Frontal cortex (tissue), 3 donors: ENCODE measurements at regions not wholly inside any gene's neighbourhood (a gene's known extent, or its start where the extent isn't known, plus 50 kb on each side); places are given as distances from the start of the nearest gene placed in this dataset.
A peak's percentile ranks its signal among the peaks of the same experiment; 100 is the strongest.
"Not testable (repeated sequence)": the region's sequence is repeated elsewhere in the genome, so short reads cannot be mapped to it uniquely, and the experiment has no call there.

Experiments used
- DNase-seq, 2 donors: peaks; one replicate each; pipeline ENCODE4 v3.0.0; 2012; ENCODE audit warnings: low spot score in 2 of 2
- FAIRE-seq: peaks from 2 replicates; lab custom pipeline; 2012; peaks lifted over from hg19 to GRCh38; lab: Jason Lieb, UNC
- donor health status: control.
- donor health status: control.
- donor health status: control.

DNA sequence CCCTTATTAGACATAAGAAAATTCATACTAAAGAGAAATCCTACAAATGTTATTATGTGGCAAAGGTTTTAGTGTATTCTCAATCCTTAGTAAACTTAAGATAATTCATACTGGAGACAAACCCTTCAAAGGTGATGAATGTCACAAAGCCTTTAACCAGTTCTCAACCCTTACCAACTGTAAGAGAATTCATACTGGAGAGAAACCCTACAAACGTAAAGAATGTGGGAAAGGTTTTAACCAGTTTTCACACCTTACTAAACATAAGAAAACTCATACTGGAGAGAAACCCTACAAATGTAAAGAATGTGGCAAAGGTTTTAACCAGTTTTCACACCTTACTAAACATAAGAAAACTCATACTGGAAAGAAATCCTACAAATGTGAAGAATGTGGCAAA is 93.2 kb downstream of the ZNF680 start:
- FAIRE-seq (no peak), DNase-seq (no peak)

DNA sequence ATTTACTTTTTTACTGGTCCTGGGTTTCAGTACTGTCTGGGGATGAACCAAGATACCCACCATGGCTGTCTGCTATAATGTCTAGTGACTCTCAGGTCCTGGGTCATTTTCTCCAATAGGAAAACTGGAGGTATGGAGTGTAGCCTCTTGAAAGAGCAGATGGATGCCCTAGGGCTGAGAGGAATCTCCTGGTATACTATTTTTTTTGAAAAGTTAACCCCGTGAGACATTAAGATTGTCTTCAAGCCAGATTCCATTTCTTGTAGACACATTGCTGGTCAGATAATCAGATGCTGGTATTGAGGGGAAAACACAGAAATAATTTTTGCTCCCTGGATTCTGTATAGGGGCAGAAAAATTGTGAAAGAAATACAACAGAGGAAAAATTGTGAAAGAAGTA is 97.3 kb downstream of the ZNF680 start:
- FAIRE-seq = no peak
- DNase-seq = no peak

- FAIRE-seq (no peak), DNase-seq (peak in 1 of 2 donors; percentile 20)
Measured at GRCh38 chr7:64463636-64464375, 99.1 kb downstream of the ZNF680 start.

DNA sequence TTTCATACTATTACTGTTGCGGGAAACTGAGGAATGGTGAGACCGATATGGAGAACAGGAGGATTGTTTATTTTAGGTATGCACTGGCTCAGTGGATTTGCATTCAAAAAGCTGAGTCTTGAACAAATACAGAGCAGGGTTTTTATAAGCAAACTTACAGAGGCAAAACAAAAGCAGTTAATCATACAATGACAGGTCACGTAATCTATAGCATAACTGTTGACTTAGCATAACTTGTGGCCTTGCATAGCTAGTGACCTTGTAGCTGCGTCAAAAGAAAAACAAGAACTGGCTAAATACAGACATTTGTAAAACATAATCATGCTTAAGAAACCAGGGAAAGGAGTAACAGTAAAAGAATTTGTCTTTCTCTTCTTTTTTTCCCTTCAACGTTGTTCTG is 103.0 kb downstream of the ZNF680 start:
- not testable (repeated sequence) for FAIRE-seq, DNase-seq

DNA sequence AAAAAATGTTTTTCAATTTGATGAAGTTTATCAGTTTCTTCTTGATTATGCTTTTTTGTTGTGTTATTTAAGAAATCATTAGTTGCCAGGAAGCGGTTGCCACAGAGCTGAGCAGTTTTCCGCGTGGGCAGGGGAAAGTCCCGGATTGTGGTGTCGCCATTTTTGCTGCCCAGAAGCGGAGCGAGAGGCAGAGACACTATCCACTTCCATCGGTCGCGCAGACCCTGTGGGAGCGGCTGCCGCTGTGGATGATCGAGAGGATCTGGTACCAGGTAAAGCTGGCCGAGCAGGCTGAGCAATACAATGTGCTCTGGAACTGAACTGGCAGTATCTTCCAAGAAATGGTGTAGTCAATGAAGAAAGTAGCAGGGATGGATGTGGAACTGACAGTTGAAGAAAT is 119.8 kb downstream of the ZNF736 start:
- FAIRE-seq (no peak), DNase-seq (no peak)

DNA sequence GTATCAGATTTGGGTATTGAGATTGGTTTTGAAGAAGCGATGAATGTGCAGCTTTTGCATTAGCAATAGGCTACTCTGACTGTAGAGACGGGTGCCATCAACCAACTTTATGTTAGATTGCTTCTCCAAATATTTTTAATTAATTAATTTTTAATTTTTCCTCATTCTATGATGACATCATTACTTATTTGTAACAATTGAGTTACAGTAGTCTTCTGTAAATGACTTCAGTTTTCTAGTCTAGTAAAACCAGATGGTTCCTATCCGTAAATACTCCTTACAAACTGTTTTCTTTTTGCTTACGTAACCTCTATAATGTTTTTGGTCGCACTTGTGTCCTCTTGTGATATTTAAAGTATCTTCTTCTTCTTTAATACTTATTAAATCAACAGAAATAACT is 118.1 kb downstream of the ZNF736 start:
- DNase-seq (no peak), FAIRE-seq (no peak)

- DNase-seq (no peak), FAIRE-seq (no peak)
Measured at GRCh38 chr7:64429232-64429631, 115.5 kb downstream of the ZNF736 start.

GRCh38 chr7:64425436-64425835 is 111.7 kb downstream of the ZNF736 start:
- FAIRE-seq, DNase-seq: not testable (repeated sequence)

GRCh38 chr7:64407148-64407547 is 93.4 kb downstream of the ZNF736 start:
- no peak for DNase-seq
- FAIRE-seq = no peak
